ENCODE measurements at regions not wholly inside any gene's neighbourhood (a gene's known extent, or its start where the extent isn't known, plus 50 kb on each side); places are given as distances from the start of the nearest gene placed in this dataset.

DNA sequence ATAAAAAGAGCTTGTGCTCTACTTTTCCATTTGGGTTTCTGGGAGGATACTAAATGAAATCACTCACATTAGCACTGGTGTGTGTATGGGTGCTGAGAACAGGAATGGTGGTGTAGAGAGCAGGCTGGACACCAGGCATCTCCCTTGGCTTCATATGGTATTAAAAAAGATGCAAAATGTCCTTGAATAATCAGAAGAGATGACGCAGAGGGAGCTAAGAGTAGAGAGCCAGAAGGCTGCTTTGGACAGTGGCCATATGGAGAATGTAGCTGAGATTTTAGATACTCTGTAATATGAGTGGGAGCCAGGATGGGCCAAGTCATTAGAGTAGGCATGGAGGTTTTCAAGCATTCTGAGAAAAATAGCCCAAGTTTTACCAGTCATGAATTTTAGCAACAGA is 112.3 kb upstream of the ZRANB2 start:
- in situ Hi-C loops (cut with HindIII; ENCODE audit: low sequenced_read_pairs), result no loop called here

DNA sequence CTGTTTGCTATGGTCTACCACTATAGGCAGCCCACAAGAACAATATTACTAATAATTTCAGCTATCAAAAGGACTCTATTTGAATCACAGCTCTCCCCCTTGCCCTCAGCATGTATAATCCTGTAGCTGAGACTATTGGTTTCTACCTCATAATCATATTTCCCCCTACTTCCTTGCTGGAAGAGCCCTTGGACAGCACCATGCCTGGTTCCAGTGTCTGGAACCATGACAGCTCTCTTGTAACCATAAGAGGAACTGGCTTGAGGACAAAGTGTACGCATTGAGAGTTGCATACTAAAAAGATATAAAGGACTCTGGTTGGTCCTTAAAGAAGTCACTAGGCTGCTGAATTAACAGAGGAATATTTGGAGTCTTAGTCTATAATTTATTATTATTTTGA is 110.7 kb upstream of the ZRANB2 start:
- in situ Hi-C loops (cut with HindIII; ENCODE audit: low sequenced_read_pairs), result no loop called here

DNA sequence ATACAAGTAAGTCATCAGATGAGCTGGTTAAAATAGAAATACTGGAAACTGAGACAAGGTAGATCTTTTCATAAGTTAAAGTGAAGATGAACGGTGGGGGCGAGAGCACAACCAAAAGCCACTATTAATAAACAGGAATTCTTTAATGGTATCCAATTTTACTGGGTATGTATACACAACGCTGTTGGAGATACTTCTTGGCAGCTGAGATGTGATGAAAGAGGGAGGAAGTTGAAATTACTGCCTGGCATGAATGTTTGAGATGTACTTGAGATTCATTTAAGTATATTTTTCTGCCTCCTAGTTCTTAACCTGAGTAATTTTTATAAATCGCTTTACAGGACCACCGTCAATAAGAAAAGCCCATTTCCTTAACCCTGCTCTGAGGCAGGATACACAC is 110.0 kb upstream of the ZRANB2 start:
- in situ Hi-C loops (cut with HindIII; ENCODE audit: low sequenced_read_pairs), result no loop called here

DNA sequence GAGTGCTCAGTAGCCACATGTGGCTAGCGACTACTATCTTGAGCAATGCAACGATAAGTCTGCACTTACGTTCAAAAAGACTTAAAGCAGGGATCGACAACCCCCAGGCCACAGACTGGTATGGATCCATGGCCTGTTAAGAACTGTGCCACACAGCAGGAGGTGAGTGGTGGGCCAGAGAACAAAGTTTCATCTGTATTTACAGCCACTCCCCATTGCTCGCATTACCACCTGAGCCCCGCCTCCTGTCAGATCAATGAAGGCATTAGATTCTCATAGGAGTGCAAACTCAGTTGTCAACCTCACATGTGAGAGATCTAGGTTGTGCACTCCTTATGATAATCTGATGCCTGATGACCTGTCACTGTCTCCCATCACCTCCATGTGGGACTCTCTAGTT is 103.6 kb upstream of the ZRANB2 start:
- in situ Hi-C loops (cut with HindIII; ENCODE audit: low sequenced_read_pairs), result no loop called here

DNA sequence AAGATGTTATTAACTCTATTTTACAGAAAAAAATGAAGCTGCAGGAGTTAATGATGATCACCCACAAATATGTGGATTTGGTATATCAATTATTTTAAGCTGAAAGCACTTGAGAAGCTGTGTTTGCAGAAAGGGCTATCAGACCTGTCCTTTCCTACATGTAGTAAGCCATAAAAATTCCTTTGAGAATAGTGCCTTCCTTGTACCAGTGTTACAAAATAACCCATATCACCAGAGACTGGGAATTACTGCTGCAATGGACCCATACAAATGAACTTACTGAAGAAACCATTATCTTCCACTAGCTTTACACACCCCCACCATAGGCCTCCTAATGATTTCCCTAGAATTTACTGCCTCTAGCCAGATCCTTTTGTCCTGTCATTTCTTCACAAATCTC is 99.2 kb upstream of the ZRANB2 start:
- in situ Hi-C loops (cut with HindIII; ENCODE audit: low sequenced_read_pairs), result no loop called here

DNA sequence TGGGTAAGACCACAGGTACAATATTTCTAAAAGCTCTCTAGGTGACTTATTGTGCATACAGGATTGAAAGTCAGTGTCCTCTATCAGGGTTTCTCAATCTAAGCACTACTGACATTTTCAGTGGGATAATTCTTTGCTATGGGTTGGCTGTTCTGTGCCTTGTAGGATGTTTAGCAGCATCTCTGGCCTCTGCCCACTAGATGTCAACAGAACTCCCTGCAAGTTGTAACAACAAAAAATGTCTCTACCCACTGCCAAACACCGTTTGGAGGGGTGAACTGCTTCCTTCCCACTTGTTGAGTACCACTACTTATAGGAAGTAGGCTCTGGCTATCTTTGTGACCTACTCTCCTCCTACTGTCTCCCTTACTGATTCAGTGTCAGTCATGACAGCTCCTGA is 90.1 kb upstream of the ZRANB2 start:
- in situ Hi-C loops (cut with HindIII; ENCODE audit: low sequenced_read_pairs), result no loop called here

DNA sequence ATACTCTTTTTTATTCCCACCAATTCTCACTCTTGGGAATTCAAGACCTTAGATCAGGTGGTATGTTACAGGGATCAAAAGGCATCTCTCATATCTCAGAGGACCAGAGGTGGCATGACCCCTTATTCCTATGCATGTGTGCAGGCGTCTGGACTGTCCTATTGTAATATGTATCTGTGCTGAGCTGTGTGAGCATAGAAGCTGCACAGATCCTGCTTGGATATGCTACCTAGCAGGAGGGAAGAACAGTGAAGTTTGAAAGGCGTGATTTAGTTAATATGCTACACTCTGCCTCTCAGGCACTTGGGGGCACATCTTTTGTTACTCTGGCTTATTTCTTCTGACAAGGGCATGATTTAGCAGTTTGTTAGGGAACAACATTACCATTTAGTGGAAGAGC is 86.7 kb upstream of the ZRANB2 start:
- in situ Hi-C loops (cut with HindIII; ENCODE audit: low sequenced_read_pairs), result no loop called here

DNA sequence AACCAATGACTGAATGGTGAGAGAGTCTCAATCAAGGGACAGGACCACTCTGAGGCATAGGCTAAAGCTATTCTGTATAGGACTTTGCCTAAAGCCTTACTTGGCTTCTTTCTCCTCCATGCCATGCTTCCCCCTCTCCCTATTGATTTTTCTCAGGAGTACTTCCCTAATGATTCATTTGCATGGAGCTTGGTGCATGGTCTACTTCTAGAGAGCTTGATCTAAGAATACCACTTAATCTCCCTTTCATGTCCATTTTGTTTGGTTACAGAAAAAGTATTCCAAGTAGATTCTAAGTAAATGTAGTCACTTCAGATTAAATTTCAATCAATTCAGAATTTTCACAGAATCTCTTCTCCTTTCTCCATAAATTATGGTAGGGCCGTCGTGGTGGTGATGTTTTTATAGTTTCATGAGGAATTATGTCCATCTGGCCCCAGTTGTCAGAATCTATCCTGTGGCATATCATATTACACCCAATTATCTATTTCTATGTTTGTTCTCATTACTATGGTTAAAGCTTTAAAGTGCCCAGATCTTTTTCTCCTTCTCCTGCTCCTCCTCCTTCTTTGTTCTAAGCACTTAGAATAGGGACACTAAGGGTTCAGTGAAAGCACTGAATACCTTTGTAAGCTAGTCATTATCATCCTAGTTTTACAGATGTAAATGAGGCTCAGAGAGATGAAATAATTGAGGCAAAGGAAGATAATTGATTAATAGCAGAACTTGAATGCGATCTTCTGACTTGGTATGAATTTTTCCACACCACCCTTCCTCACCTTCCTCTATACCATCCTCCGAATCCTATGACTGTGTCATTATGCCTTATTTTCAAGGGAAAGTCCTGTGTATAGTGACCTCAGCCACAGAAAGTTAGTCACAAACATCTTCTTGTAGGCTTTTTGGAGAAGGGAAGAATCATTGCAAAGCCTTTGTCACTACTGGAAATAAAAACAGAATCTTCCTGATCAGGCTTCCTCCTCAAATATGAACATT is 85.6 kb upstream of the ZRANB2 start:
- in situ Hi-C loops (cut with HindIII; ENCODE audit: low sequenced_read_pairs), result no loop called here

DNA sequence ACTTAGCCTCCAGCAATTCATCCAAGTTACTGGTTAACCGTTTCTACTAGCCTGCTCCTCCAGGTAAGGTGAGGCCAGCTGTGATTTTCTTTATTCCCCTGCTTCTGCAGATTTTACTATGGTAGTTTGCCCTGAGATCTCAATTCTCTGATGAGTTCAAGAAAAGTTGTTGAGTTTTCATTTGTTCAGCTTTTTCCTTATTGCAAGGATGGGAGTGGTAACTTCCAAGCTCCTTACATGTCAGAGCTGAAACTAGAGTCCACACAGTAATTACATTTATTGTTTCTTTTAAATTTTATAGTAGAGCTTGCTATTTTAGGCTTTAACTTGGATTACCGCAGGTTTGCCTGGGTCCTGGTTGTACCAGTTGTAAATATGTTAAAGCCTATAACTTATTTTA is 76.9 kb upstream of the ZRANB2 start:
- in situ Hi-C loops (cut with HindIII; ENCODE audit: low sequenced_read_pairs), result no loop called here

DNA sequence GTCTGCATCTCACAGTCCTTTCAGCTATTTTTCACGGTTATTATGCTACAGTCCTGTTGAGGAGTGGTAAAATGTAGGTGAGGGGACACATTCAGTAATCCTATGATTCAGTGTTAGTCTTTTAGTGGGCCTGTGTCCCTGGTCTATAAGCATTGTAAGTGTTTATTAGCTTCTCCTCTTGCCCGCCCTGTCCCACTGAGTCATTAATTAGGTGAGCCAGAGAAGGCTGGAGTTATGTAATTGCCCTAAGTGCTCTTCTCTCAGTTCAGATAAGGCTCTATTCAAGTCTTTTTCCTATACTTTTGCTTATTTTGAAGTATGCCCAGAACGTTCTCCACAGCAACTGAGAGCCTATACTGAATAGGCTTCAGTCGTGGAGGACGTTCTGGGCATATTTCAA is 76.3 kb upstream of the ZRANB2 start:
- in situ Hi-C loops (cut with HindIII; ENCODE audit: low sequenced_read_pairs), result no loop called here

DNA sequence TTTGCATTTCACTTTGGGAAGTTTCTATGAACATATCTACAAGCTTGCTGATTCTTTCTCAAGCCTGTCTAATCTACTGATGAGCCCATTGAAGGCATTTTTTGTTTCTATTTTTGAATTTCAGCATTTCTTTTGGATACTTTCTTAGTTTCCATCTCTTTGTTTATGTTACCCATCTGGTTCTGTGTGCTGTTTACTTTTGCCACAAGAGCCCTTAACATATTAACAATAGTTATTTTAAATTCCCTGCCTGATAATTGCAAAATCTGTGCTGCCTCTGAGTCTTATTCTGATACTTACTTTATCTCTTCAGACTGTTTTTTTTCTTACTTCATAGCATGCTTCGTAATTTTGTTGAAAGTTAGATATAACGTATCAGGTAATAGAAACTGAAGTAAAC is 75.8 kb upstream of the ZRANB2 start:
- in situ Hi-C loops (cut with HindIII; ENCODE audit: low sequenced_read_pairs), result no loop called here

DNA sequence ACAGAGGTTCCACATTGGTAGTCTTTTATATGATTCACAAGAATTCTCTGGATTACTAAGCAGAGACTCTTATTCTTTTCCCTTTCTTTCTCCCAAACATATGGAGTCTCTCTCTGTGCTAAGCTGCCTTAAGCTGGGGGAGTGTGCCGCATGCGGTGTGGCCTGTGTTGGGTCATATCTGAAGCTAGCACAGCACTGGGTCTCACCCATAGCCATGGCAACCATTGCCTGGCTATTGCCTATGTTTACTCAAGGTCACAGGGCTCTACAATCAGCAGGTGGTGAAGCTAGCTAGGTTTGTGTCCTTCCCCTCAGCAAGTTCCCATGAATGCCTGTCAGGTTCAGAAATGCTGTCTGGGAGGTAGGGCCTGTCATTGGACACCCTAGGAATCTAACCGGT is 73.6 kb upstream of the ZRANB2 start:
- in situ Hi-C loops (cut with HindIII; ENCODE audit: low sequenced_read_pairs), result no loop called here

DNA sequence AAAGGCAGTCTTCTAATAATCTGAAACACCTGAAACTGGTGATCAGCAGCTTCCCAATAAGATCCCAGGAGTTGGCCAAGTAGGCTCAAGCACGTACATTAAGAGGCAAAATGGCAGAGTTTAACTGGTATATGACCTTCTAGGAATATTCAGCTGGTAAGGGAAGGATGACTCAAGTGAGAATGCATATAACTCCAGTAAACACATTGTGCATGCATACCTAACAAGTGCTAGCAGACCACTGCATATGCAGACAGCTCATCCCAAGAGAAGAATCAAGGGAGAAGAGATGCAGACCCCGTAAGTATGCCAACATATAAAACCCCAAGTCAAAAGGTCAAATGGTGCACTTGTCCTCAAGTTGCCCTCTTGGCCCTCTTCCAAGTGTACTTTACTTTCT is 73.0 kb upstream of the ZRANB2 start:
- in situ Hi-C loops (cut with HindIII; ENCODE audit: low sequenced_read_pairs), result no loop called here

DNA sequence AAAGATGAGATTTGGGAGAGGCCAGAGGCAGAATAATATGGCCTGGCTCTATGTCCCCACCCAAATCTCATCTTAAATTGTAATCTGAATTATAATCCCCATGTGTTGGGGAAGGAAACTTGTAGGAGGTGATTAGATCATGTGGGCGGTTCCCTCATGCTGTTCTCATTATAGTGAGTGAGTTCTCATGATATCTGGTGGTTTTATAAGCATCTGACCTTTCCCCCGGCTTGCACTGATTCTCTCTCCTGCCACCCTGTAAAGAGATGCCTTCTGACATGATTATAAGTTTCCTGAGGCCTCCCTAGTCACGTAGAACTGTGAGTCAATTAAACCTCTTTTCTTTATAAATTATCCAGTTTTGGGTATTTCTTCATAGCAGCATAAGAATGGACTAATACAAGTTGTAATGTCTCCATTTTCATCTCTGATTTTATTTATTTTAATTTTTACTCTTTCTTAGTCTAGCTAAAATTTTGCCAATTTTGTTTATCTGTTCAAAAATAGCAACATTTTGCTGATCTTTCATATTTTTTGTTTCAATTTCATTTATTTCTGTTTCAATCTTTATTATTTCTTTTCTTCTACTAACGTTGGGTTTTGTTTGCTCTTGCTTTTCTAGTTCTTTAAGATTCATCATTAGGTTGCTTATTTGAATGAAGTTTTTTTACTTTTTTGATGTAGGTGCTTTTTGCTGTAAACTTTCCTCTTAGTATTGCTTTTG is 67.0 kb upstream of the ZRANB2 start:
- in situ Hi-C loops (cut with HindIII; ENCODE audit: low sequenced_read_pairs), result no loop called here

DNA sequence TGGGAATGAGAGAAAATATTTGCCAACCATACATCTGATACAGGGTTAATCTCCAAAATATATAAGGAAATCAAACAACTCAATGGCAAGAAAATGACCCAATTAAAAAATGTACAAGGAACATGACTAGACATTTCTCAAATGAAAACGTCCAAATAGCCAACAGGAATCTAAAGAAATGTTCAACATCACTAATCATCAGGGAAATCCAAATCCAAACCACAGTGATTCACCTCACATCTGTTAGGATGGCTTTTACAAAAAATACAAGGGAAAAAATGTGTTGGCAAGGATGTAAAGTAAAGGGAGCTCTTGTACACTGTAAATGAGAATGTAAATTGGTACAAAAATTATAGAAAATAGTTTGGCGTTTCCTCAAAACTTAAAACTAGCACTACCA is 54.7 kb upstream of the ZRANB2 start:
- in situ Hi-C loops (cut with HindIII; ENCODE audit: low sequenced_read_pairs), result no loop called here
